Mesendoderm (in vitro differentiated cells): ENCODE measurements at regions not wholly inside any gene's neighbourhood (a gene's known extent, or its start where the extent isn't known, plus 50 kb on each side); places are given as distances from the start of the nearest gene placed in this dataset.

ENCODE experiments used
- DNase-seq: peaks from one replicate; pipeline ENCODE4 v3.0.0; 2013
- H2AK5ac ChIP-seq: 2 replicates; pipeline ENCODE4 v1.6.1; 2013; ENCODE audit warnings: low read length, inconsistent platforms
- H2BK120ac ChIP-seq: 2 replicates; pipeline ENCODE4 v1.6.1; 2013; ENCODE audit warnings: low read depth, mild to moderate bottlenecking, low read length, moderate library complexity, mixed read lengths
- H2BK15ac ChIP-seq: replicated peaks from 2 replicates; pipeline ENCODE4 v1.6.1; 2013; ENCODE audit warnings: low read depth, mild to moderate bottlenecking, moderate library complexity
- H2BK5ac ChIP-seq: 2 replicates; pipeline ENCODE4 v1.6.1; 2013; ENCODE audit warnings: low read length, inconsistent platforms
- H3K18ac ChIP-seq: 2 replicates; pipeline ENCODE4 v1.6.1; 2013; ENCODE audit warnings: mild to moderate bottlenecking, low read length, mixed read lengths
- H3K23ac ChIP-seq: one replicate; pipeline ENCODE4 v1.6.1; 2013; ENCODE audit warnings: low read length
- H3K27ac ChIP-seq: 2 replicates; pipeline ENCODE4 v1.5.1; 2013; ENCODE audit warnings: low read depth, mild to moderate bottlenecking, inconsistent platforms, low read length, moderate library complexity
- H3K27me3 ChIP-seq: 2 replicates; pipeline ENCODE4 v1.6.1; 2013; ENCODE audit warnings: low read length, control low read depth, mild to moderate bottlenecking, inconsistent platforms; ENCODE audit not compliant: insufficient read depth, poor library complexity
- H3K36me3 ChIP-seq: 2 replicates; pipeline ENCODE4 v1.6.1; 2013; ENCODE audit warnings: low read length, inconsistent platforms; ENCODE audit not compliant: control insufficient read depth, insufficient read depth
- H3K4ac ChIP-seq: one replicate; pipeline ENCODE4 v1.6.1; 2013; ENCODE audit warnings: low read depth, mild to moderate bottlenecking, low read length, moderate library complexity
- H3K4me1 ChIP-seq: 2 replicates; pipeline ENCODE4 v1.6.1; 2013; ENCODE audit warnings: low read depth, low read length, inconsistent platforms; ENCODE audit not compliant: control insufficient read depth
- H3K4me2 ChIP-seq: 2 replicates; pipeline ENCODE4 v1.6.1; 2013; ENCODE audit warnings: low read length
- H3K4me3 ChIP-seq: 2 replicates; pipeline ENCODE4 v1.5.1; 2013; ENCODE audit warnings: mild to moderate bottlenecking, low read length
- H3K56ac ChIP-seq: one replicate; pipeline ENCODE4 v1.6.1; 2013; ENCODE audit warnings: low read length
- H3K79me1 ChIP-seq: 2 replicates; pipeline ENCODE4 v1.6.1; 2013; ENCODE audit warnings: low read length, inconsistent platforms
- H3K79me2 ChIP-seq: 2 replicates; pipeline ENCODE4 v1.6.1; 2013; ENCODE audit warnings: mild to moderate bottlenecking, low read length; ENCODE audit not compliant: control insufficient read depth, insufficient read depth
- H3K9ac ChIP-seq: 2 replicates; pipeline ENCODE4 v1.6.1; 2013; ENCODE audit warnings: low read length, inconsistent platforms
- H4K5ac ChIP-seq: one replicate; pipeline ENCODE4 v1.6.1; 2013; ENCODE audit warnings: low read length
- H4K8ac ChIP-seq: one replicate; pipeline ENCODE4 v1.6.1; 2013; ENCODE audit warnings: low read depth, mild to moderate bottlenecking, control low read depth, low read length, moderate library complexity
- WGBS: extraction: QIAGEN DNeasy Blood & Tissue Kit; methylation state at CpG from one replicate; pipeline ENCODE4 v1.1.7; 2013; ENCODE audit warnings: low lambda C conversion rate, missing lambda C conversion rate; ENCODE audit not compliant: insufficient coverage; ENCODE audit errors: extremely low coverage; 5-methylcytosine and 5-hydroxymethylcytosine counted together

DNA sequence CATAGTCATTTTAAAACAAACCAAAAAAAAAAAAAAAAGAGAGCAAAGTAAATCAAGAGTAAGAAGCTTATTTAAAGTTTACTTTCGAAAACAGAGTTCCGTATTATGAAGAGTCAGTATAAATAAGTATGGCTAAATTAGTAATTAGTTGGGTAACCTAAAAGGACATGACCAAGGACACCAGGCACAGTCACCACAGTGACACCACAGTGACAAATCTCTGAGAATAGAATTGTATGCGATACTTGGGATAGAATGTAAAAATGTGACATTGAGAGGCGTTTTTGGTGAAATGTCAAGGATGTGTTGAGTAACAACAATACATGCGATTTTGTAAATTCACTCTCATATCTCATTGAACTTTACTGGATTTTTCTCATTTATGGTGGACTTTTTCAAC, 150.9 kb upstream of the SPEF2 start:
- no peaks in the 10 kb centered on the region for H3K27me3 ChIP-seq
- no peak overlapping the region for H3K27ac ChIP-seq
- no peak overlapping the region for H3K4me3 ChIP-seq
- no peak overlapping the region for H4K5ac ChIP-seq
- H3K4me1 ChIP-seq = no peaks in the 10 kb centered on the region
- no peak overlapping the region for H3K9ac ChIP-seq
- H3K56ac ChIP-seq = no peak overlapping the region
- WGBS = no CpG with 5 or more reads among the region's 5 CpGs
- H3K18ac ChIP-seq = no peak overlapping the region
- H3K79me2 ChIP-seq = no peaks in the 10 kb centered on the region
- H2AK5ac ChIP-seq = no peak overlapping the region
- no peak overlapping the region for H3K23ac ChIP-seq
- no peaks in the 10 kb centered on the region for H3K79me1 ChIP-seq
- no peaks in the 10 kb centered on the region for H3K36me3 ChIP-seq
- no peak overlapping the region for H2BK15ac ChIP-seq
- no peak overlapping the region for H3K4me2 ChIP-seq
- no peak overlapping the region for H4K8ac ChIP-seq
- no peak overlapping the region for H3K4ac ChIP-seq
- DNase-seq = no peak
- H2BK120ac ChIP-seq = no peak overlapping the region
- H2BK5ac ChIP-seq = no peak overlapping the region

DNA sequence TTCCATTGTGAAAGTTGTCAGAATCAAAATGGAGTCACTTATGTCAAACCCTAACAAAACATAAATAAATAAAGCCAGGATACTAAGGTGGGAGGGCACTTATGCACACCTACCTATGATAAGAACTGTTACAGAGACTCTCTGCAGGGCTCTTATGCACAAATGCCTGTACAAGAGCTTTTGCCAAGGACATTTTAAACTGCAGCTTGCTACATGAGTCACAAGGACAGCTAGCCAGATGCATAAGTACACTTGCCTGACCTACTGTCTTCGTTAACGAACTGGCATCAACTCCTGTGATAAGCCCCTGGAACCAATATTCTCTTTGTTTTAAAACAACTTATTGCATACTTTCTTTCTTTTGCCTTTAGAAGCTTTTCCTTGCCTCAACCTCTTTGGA, 152.9 kb upstream of the SPEF2 start:
- DNase-seq = no peak
- H3K56ac ChIP-seq = no peak overlapping the region
- H2AK5ac ChIP-seq = no peak overlapping the region
- H3K79me2 ChIP-seq = no peaks in the 10 kb centered on the region
- H3K27ac ChIP-seq = no peak overlapping the region
- no peak overlapping the region for H4K8ac ChIP-seq
- no peak overlapping the region for H2BK120ac ChIP-seq
- H3K36me3 ChIP-seq = no peaks in the 10 kb centered on the region
- H3K9ac ChIP-seq = no peak overlapping the region
- H3K4ac ChIP-seq = no peak overlapping the region
- H3K4me3 ChIP-seq = no peak overlapping the region
- H2BK5ac ChIP-seq = no peak overlapping the region
- H3K4me1 ChIP-seq = no peaks in the 10 kb centered on the region
- no peak overlapping the region for H3K4me2 ChIP-seq
- no peak overlapping the region for H4K5ac ChIP-seq
- H3K18ac ChIP-seq = no peak overlapping the region
- no peak overlapping the region for H2BK15ac ChIP-seq
- no peak overlapping the region for H3K23ac ChIP-seq
- WGBS = no CpG with 5 or more reads among the region's 2 CpGs
- H3K27me3 ChIP-seq = no peaks in the 10 kb centered on the region
- H3K79me1 ChIP-seq = no peaks in the 10 kb centered on the region

DNA sequence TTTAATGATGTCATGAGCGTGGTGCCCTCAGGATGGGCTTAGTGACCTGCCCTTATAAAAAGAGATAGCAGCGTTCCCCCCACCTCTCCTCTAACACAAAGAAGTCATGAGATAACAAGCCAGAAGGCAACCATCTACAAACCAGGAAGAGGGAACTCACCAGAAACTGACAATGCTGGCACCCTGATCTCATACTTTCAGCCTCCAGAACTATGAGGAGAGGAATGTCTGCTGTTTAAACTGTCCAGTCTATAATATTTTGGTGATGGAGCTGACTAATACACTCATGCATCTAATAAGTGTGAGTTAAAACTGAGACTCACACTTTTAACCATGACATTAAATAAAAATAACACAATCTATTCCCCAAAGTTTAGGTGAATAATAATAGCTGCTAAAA, 156.1 kb upstream of the SPEF2 start:
- Histone ChIP-seq H4K8ac (no peak overlapping the region), H3K79me2 (no peaks in the 10 kb centered on the region), H3K23ac (no peak overlapping the region), H3K9ac (no peak overlapping the region), H3K27ac (no peak overlapping the region), H3K4ac (no peak overlapping the region), H3K4me3 (no peak overlapping the region), H2BK5ac (no peak overlapping the region), H3K79me1 (no peaks in the 10 kb centered on the region), H2BK120ac (no peak overlapping the region), H3K27me3 (no peaks in the 10 kb centered on the region), H2AK5ac (no peak overlapping the region), H4K5ac (no peak overlapping the region), H3K56ac (no peak overlapping the region), H2BK15ac (no peak overlapping the region), H3K4me2 (no peak overlapping the region), H3K36me3 (no peaks in the 10 kb centered on the region), H3K4me1 (no peaks in the 10 kb centered on the region), H3K18ac (no peak overlapping the region)
- WGBS = no CpG with 5 or more reads among the region's 2 CpGs
- no peak for DNase-seq

DNA sequence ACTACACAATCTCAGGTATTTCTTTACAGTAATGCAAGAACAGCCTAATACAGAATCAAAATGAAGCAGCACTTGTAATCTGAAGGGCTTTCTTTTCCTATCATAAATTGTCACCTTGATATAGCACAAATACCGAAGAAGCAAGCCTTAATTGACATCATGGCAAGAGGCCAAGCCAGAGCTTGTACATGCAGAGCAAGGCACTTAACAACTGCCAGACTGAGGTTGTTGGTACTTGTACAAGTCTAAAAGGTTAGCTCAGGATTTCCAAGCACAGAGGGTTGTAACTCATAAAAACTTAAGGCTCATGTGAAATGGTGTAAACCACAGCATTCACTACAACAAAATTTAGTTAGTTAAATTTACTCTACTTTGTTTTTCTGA, 158.8 kb upstream of the SPEF2 start:
- Histone ChIP-seq H3K4ac (no peak overlapping the region), H3K18ac (no peak overlapping the region), H2AK5ac (no peak overlapping the region), H2BK120ac (no peak overlapping the region), H3K56ac (no peak overlapping the region), H3K27me3 (no peaks in the 10 kb centered on the region), H4K5ac (no peak overlapping the region), H3K23ac (no peak overlapping the region), H3K4me3 (no peak overlapping the region), H3K4me2 (no peak overlapping the region), H3K9ac (no peak overlapping the region), H3K36me3 (no peaks in the 10 kb centered on the region), H3K79me1 (no peaks in the 10 kb centered on the region), H3K4me1 (no peaks in the 10 kb centered on the region), H3K79me2 (no peaks in the 10 kb centered on the region), H2BK15ac (no peak overlapping the region), H3K27ac (no peak overlapping the region), H4K8ac (no peak overlapping the region), H2BK5ac (no peak overlapping the region)
- no peak for DNase-seq
- whole genome bisulfite sequencing = no CpG with 5 or more reads among the region's 1 CpG

DNA sequence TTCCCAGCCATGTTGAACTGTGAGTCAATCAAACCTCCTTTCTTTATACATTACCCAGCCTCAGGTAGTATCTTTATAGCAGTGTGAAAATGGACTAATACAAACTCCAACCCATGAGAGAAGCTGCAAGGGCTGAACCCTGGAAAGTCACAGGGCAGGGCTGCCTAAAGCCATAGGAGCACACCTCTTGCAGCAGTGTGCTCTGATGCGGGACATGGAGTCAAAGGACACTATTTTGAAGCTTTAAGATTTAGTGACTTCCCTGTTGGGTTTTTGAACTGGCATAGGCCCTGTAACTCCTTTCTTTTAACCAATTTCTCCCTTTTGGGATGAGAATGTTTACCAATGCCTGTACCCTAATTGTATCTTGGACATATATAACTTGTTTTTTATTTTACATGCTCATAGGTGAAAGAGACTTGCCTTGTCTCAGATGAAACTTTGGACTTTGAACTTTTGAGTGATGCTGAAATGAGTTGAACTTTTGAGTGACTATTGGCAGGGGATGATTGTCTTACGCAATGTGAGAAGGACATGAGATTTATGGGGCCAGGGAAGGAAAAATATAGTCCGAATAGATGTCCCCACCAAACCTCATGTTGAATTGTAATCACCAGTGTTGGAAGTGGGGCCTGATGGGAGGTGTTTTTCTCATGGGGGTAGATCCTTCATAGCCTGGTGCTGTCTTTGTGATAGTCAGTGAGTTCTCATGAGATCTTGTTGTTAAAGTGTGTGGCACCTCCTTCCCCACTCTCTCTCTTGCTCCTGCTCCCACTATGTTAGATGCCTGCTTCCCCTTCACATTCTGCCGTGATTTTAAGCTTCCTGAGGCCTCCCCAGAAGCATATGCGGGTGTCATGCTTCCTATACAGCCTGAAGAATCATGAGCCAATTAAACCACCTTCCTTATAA, 159.5 kb upstream of the SPEF2 start:
- Histone ChIP-seq H3K79me2 (no peaks in the 10 kb centered on the region), H2AK5ac (no peak overlapping the region), H3K4me2 (no peak overlapping the region), H2BK15ac (no peak overlapping the region), H3K27ac (no peak overlapping the region), H3K9ac (no peak overlapping the region), H3K4ac (no peak overlapping the region), H3K79me1 (no peaks in the 10 kb centered on the region), H3K56ac (no peak overlapping the region), H3K4me1 (no peaks in the 10 kb centered on the region), H4K8ac (no peak overlapping the region), H3K23ac (no peak overlapping the region), H3K27me3 (no peaks in the 10 kb centered on the region), H3K4me3 (no peak overlapping the region), H4K5ac (no peak overlapping the region), H2BK5ac (no peak overlapping the region), H3K36me3 (no peaks in the 10 kb centered on the region), H3K18ac (no peak overlapping the region), H2BK120ac (no peak overlapping the region)
- WGBS = no CpG with 5 or more reads among the region's 5 CpGs
- no peak for DNase-seq

DNA sequence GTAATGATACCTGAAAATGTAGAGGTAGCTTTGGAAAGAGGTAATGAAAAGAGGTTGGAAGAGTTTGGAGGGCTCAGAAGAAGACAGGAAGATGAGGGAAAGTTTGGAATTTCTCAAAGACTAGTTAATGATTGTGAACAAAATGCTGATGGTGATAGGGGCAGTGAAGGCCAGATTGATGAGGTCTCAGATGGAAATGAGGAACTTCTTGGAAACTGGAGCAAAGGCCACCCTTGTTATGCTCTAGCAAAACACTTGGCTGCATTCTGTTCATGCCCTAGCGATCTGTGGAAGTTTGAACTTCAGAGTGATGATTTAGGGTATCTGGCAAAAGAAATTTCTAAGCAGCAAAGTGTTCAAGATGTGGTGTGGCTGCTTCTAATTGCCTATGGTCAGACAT, 161.2 kb upstream of the SPEF2 start:
- no peak overlapping the region for H4K5ac ChIP-seq
- H3K4me2 ChIP-seq = no peak overlapping the region
- no peak overlapping the region for H3K27ac ChIP-seq
- no peak overlapping the region for H2BK120ac ChIP-seq
- H3K18ac ChIP-seq = no peak overlapping the region
- no CpG with 5 or more reads among the region's 1 CpG for WGBS
- no peaks in the 10 kb centered on the region for H3K36me3 ChIP-seq
- H3K9ac ChIP-seq = no peak overlapping the region
- no peaks in the 10 kb centered on the region for H3K79me1 ChIP-seq
- H2BK5ac ChIP-seq = no peak overlapping the region
- DNase-seq = no peak
- H3K4ac ChIP-seq = no peak overlapping the region
- H3K79me2 ChIP-seq = no peaks in the 10 kb centered on the region
- no peak overlapping the region for H3K4me3 ChIP-seq
- no peak overlapping the region for H3K56ac ChIP-seq
- H4K8ac ChIP-seq = no peak overlapping the region
- H3K23ac ChIP-seq = no peak overlapping the region
- no peak overlapping the region for H2BK15ac ChIP-seq
- no peaks in the 10 kb centered on the region for H3K4me1 ChIP-seq
- H3K27me3 ChIP-seq = no peaks in the 10 kb centered on the region
- H2AK5ac ChIP-seq = no peak overlapping the region
